ENCODE measurements at regions not wholly inside any gene's neighbourhood (a gene's known extent, or its start where the extent isn't known, plus 50 kb on each side); places are given as distances from the start of the nearest gene placed in this dataset.

- TF ChIP-seq CTCF (conservative IDR thresholded peaks at IDR 0.05 in 1 of 2, IDR thresholded peaks at IDR 0.05 in 1 of 2; ENCODE audit: extremely low read depth in 1 of 2, insufficient read depth in 1 of 2, low read depth in 1 of 2, low read length in 2 of 2) (no peak), EZH2 (IDR thresholded peaks at IDR 0.05; ENCODE audit: borderline replicate concordance, low read length) (no peak)
Measured at GRCh38 chrX:25296850-25297249, 281.1 kb upstream of the ARX start.
